ENCODE measurements at regions not wholly inside any gene's neighbourhood (a gene's known extent, or its start where the extent isn't known, plus 50 kb on each side); places are given as distances from the start of the nearest gene placed in this dataset.

DNA sequence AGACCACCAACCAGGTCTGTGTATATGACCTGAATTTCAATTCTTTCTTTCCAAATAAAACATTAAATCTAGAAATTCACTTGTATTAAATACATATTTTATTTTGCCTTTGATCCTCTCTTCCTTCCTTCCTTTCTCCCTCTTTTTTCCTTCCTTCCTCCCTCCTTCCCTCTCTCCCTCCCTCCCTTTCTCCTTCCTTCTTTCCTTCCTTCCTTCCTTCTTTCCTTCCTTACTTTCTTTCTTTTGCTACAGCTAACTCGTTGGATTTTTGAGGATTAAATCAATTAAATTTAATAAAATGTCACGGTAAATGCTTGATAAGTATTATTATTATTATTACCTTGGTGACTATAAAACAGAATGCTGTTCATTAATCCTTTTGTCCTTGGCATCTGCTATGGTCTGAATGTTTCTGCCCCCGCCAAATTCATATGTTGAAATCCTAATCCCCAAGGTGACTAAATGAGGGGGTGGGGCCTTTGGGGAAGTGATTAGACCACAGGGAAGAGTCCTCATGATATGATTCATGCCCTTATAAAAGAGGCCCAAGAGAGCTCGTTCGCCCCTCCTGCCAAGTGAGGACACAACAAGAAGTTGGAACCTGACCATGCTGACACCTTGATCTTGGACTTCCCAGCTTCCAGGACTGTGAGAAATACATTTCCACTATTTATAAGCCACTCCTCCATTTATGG lies 67.6 kb upstream of the BTBD3 start:
- TF ChIP-seq, protein P1, sequence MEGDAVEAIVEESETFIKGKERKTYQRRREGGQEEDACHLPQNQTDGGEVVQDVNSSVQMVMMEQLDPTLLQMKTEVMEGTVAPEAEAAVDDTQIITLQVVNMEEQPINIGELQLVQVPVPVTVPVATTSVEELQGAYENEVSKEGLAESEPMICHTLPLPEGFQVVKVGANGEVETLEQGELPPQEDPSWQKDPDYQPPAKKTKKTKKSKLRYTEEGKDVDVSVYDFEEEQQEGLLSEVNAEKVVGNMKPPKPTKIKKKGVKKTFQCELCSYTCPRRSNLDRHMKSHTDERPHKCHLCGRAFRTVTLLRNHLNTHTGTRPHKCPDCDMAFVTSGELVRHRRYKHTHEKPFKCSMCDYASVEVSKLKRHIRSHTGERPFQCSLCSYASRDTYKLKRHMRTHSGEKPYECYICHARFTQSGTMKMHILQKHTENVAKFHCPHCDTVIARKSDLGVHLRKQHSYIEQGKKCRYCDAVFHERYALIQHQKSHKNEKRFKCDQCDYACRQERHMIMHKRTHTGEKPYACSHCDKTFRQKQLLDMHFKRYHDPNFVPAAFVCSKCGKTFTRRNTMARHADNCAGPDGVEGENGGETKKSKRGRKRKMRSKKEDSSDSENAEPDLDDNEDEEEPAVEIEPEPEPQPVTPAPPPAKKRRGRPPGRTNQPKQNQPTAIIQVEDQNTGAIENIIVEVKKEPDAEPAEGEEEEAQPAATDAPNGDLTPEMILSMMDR (conservative IDR thresholded peaks at IDR 0.05; ENCODE audit: low read depth, low read length) = no peak
- DNase-seq (ENCODE audit: low read depth) = peak; percentile 88
- no peak overlapping the region for H3K4me3 ChIP-seq (ENCODE audit: low read length)

DNA sequence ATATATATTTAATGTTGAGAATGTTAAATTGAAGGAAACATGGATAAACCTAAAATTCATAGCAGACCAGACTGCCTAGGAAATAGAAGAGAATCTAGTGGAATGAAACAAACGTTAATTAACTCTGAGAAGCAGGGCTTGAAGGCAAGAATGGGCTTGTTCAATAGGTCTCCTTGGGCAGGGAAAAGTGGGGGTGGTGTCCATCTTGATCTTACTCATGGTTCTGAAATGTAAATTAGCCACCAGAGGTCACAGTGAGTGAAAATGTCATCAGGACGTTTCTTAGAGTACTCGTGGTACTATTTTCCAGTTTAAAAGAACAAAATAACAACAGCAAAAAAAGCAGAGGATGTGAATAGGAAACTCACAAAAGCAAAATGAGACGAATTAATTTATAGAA lies 66.8 kb upstream of the BTBD3 start:
- no peak overlapping the region for H3K4me3 ChIP-seq (ENCODE audit: low read length)
- TF ChIP-seq, protein P1 (conservative IDR thresholded peaks at IDR 0.05; ENCODE audit: low read depth, low read length) = no peak
- DNase-seq (ENCODE audit: low read depth) = peak; percentile 45

DNA sequence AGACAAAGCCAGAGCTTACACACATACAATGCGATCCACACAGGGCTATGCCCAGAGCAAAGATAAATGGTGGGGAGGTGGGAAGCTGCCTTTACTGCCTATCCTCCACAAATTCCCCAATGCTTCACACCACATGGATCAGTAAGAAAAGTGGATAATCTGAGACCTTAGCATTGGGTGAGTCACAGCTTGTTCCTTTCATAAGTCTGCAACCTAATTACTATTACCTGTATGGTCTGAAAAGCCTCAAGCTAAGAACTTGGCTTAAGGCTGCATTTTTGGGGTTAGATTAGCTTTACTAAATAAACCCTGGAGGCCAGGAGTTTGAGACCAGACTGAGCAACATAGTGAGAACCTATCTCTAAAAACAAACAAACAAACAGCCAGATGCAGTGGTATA lies 66.0 kb upstream of the BTBD3 start:
- TF ChIP-seq, protein P1 (conservative IDR thresholded peaks at IDR 0.05; ENCODE audit: low read depth, low read length) = no peak
- peak; percentile 50 for DNase-seq (ENCODE audit: low read depth)
- H3K4me3 ChIP-seq (ENCODE audit: low read length) = no peak overlapping the region

DNA sequence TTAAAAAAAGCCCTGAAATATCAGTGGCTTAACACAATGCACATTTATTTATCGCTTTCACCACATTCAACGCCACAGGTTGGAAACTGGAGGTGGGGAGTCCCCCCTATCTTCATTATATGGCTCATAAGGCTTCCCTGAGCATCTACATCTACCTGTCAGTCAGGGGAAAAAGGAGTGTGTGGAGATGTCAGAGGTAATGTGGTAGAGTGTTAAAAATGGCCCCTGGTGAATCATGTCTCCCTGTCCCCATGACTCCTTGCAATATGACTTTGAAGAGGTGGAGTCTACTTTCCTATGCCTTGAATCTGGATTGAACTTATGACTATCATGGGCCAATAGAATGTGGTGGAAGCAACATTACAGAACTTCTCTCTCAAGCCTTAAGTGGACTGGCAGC lies 65.5 kb upstream of the BTBD3 start:
- no peak overlapping the region for H3K4me3 ChIP-seq (ENCODE audit: low read length)
- DNase-seq (ENCODE audit: low read depth) = no peak
- TF ChIP-seq, protein P1 (conservative IDR thresholded peaks at IDR 0.05; ENCODE audit: low read depth, low read length) = no peak

DNA sequence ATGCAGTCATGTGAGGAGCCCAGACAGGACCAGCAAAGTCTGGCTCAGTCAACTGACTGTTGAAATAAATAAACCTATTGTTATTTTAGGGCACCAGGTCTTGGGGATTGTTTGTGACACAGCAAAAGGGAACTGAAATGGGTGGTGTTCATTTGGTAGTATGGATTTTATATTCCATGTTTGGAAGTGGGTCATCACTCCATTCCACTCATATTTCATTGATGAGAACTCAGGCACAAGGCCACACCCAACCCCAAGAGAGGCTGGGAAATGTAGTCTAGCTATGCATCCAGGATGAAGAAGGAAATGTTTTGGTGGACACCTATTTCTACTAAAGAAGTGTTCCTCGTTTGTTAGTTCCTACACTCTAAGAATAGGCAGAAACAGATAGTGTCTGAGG lies 64.9 kb upstream of the BTBD3 start:
- DNase-seq (ENCODE audit: low read depth) = no peak
- TF ChIP-seq, protein P1 (conservative IDR thresholded peaks at IDR 0.05; ENCODE audit: low read depth, low read length) = no peak
- no peak overlapping the region for H3K4me3 ChIP-seq (ENCODE audit: low read length)

DNA sequence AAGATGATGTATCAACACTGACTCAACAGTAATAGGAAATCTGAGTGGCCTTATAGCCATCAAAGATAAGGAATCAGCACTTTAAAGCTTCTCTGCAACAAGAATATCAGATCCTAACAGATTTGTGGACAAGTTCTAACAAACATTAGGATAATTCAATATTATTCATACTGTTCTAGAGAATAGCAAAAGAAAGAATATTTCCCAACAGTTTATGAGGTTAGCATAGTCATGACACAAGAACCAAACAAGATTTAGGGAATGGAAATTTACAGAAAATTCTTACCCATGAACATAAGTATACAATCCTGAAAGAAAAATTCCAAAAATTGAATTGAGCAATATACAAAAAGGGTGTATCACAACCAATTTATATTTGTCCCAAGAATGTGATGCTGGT lies 64.3 kb upstream of the BTBD3 start:
- DNase-seq (ENCODE audit: low read depth) = no peak
- TF ChIP-seq, protein P1 (conservative IDR thresholded peaks at IDR 0.05; ENCODE audit: low read depth, low read length) = no peak
- no peak overlapping the region for H3K4me3 ChIP-seq (ENCODE audit: low read length)

DNA sequence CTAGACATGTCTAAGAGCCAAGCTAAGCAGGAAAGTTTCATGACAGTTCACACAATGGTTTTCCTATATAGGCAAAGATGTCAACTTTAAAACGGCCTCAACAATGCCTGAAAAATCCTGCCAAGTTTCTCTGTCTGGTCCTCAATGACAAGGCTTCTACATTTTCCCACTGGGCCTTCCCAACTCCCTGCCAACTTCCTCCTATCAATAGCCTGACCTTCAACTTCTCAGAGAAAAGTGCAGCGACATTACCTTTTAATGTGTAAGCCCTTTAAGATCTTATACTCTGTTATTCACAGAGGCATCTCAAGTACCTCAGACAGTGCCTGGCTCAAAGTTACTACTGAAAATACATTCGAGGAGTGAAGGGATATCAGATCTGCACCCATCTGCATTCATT lies 56.2 kb upstream of the BTBD3 start:
- TF ChIP-seq, protein P1 (conservative IDR thresholded peaks at IDR 0.05; ENCODE audit: low read depth, low read length) = no peak
- no peak for DNase-seq (ENCODE audit: low read depth)

More for the DNA sequence above, 56.2 kb upstream of the BTBD3 start:
- no peak overlapping the region for H3K4me3 ChIP-seq (ENCODE audit: low read length)
